GM18861 (cell line): ENCODE measurements at regions not wholly inside any gene's neighbourhood (a gene's known extent, or its start where the extent isn't known, plus 50 kb on each side); places are given as distances from the start of the nearest gene placed in this dataset.
"Not testable (repeated sequence)": the region's sequence is repeated elsewhere in the genome, so short reads cannot be mapped to it uniquely, and the experiment has no call there.

Source experiments
- ATAC-seq: cut with Tn5 transposase; IDR thresholded peaks from one replicate; pipeline ENCODE4 v1.9.1; 2021; ENCODE audit not compliant: unreplicated experiment

GRCh38 chr14:56351861-56352260 is 227.7 kb upstream of the TMEM260 start:
- no peak for ATAC-seq

DNA sequence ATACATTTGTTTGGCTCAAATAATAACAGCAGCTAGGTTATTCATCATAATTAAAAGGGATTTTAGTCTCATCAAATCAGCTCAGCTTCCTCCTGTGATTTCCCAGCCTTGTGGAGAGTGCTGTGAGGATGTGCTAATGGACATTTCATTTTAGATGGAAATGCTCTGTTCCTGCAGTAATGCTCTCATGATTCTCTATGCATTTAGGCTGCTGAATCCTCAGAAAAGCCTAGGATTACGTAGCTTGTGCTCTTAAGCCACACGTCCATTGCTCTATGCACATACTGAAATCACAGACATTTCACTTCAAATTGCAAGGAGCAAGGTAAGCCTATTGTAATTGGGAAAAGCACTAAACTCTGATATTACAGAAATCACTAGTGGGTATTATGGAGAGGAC is 226.6 kb upstream of the TMEM260 start:
- no peak for ATAC-seq

DNA sequence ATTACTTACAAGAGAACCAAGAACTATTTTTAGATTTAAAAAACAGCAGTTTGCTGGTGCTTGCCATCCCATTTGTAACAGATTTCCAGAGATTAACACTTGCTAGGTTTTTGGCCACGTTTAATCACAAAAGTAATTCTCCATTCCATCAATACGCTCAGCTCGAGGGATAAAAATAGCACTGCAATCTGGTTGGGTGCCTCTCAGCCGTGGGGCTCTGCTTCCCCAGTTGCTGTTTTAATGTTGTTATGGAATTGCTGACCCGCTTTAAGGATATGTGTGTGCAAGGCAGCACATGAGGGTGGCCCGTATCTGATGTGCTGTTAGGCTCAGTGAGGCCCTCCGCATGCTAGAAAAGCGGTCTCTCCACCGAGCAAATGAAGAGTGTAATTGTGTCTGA is 222.2 kb upstream of the TMEM260 start:
- no peak for ATAC-seq

DNA sequence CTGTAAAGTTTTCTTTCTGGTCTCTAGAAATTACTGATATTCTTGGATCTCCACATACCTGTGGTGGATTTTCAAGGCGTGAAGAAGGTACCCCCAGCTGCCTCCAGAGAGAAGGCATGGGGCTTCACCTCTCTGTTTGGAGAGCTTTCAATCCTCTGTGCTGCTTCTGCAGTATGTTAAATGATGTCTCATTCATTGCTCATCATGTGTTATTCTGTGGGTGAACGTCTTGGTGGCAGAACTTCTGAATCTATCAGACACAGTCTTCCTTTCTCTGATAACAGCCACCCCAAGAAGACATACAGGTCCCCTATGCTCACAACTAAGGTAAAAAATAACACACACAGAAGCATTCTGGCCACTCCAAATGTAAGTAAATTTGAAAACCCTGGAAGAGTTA is 221.3 kb upstream of the TMEM260 start:
- ATAC-seq: no peak

GRCh38 chr14:56358851-56359614 is 220.6 kb upstream of the TMEM260 start:
- ATAC-seq: no peak

- ATAC-seq: not testable (repeated sequence)
Measured at GRCh38 chr14:56365663-56366062, 213.9 kb upstream of the TMEM260 start.

DNA sequence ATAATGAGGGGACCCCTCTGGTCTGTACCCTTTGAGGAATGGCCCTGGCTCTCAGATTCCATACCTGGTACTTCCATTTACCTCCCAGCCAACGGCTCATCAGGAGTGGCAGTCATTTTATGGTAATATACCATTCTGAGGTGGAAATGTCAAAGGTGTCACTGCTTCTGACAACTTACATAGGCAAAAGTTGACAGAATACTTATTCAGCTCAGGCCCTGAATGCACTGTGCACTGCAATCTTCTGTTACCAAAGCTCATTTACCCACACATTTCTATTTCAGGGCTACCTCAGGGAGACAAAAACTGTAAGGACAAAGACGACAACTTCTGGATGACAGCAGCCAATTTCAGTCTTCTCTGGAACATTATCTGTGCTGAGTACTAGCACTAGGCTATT is 212.2 kb upstream of the TMEM260 start:
- ATAC-seq: no peak

DNA sequence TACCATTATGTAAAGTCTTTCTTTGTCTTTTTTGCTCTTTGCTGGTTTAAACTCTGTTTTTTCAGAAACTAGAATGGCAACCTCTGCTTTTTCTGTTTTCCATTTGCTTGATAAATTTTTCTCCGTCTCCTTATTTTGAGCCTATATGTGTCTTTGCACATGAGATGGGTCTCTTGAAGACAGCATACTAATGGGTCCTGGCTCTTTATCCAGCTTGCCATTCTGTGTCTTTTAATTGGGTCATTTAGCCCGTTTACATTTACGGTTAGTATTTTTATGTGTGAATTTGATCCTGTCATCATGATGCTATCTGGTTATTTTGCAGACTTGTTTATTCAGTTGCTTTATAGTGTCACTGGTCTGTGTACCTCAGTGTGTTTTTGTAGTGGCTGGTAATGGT is 207.9 kb upstream of the TMEM260 start:
- no peak for ATAC-seq

DNA sequence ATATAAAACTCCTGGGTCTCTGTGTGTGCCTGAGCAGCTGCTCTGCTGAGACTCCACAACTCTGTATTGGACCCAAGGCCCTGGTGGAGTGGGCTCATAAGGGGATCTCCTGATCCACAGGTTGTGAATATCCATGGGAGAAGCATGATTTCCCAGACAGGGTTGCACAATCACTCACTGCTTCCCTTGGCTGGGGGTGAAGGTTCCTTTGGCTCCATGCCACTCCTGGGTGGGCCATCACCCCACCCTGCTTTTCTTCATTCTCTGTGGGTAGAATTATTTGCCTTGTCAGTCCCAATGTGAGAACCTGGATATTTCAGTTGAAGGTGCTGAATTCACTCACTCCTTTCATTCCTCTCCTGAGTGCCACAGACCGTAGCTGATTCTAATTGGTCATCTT is 205.2 kb upstream of the TMEM260 start:
- ATAC-seq: no peak

- ATAC-seq: no peak
Measured at GRCh38 chr14:56378046-56378445, 201.6 kb upstream of the TMEM260 start.

DNA sequence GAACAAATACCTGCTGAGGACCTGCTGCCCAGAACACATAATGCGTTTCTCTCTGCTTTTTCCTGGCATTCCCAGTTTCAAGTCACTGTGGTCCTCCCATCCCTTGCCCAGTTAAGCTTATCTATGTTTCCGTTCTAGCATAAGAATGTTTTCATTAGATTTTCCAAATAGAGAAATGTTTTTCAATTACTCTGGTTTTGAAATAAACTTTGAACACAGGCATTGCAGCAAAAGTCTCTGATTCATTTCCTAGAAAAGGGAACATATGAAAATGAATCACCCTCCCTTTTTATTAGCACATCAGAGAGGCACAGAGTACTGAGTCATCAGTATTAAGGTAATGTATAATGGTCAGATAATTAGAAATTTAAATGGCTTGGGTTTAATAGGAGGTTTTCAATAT is 201.1 kb upstream of the TMEM260 start:
- no peak for ATAC-seq

GRCh38 chr14:56379956-56380355 is 199.6 kb upstream of the TMEM260 start:
- no peak for ATAC-seq

- ATAC-seq: no peak
Measured at GRCh38 chr14:56386024-56386423, 193.6 kb upstream of the TMEM260 start.

DNA sequence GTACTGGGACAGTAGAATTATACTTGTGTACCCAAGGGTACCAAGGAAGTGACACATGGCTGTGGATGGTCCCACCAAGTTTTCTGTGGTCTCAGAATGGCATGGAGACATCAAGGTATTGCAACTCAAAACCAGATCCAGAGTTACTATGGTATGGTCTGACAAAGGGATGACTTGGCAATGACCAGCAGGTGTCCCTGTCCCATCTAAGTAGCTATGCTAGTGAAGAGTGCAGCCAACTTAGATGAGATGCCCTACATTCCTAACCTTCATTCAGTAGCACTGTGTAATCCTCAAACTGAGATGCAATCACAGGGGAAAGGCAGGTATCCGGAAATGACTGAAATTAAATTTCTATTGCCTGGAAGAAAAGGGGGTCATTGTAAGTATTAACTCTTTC is 188.7 kb upstream of the TMEM260 start:
- ATAC-seq: no peak

DNA sequence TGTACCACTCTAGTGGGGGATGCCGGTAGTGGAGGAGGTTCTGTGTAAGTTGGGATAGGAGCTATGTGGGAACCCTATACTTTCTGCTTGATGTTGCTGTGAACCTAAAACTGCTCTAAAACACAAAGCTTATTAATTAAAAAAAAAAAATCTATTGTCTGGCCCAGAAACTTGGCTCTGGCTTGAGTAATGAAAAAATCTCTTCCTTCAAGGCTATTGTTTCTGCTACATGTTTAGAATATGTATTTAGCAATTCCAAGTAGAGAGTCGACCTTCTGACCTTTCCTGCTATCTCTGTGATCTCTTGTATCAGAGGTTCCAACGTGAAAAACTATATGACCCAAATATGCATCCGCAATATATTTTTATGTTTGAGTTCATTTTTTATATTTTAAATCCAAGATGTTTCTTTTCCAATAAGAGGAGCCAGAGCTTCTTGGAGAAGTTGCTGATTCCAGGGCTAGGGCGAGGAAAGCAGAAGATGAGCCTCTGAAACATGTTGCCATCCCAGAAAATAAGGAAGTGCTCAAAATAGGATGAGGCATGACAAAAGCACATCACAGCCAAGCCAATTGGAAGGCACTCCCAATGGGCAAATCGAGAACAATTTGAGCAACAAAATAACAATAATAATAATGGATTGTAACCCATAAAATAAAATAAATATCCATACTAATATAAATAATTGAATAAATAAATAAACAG is 184.6 kb upstream of the TMEM260 start:
- ATAC-seq: no peak

DNA sequence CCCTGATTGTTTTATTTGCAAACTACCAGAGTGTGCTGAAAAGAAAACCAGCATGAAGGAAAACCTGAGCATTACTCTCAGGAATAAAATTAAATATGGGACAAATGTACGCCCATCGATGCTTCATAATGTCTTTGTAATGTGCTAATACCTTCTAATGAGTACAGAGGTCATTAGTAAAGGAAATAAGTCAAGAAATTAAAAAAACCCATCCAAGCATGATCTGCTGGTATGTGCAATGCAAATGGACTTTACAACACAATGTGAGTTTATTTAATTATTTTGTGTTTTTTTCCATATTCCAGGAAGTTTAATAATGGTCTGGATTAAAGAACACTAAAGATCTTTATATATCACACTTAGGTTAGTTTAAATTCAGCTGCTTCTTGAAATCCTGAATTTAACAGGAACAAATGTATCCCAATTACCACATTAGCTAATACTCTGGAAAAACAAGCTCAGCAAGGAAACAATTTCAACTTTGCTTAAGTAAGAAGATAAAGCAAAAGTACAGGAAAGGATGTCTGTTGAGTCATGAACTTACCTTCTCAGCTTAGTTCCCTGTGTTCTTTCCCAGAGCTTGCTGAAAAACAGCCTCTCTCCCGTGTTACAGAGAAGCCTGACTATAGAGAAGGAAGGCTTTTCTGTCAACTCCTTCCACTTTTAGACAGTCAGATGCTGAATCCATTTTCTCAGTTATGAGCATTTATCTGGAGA is 179.3 kb upstream of the TMEM260 start:
- no peak for ATAC-seq

DNA sequence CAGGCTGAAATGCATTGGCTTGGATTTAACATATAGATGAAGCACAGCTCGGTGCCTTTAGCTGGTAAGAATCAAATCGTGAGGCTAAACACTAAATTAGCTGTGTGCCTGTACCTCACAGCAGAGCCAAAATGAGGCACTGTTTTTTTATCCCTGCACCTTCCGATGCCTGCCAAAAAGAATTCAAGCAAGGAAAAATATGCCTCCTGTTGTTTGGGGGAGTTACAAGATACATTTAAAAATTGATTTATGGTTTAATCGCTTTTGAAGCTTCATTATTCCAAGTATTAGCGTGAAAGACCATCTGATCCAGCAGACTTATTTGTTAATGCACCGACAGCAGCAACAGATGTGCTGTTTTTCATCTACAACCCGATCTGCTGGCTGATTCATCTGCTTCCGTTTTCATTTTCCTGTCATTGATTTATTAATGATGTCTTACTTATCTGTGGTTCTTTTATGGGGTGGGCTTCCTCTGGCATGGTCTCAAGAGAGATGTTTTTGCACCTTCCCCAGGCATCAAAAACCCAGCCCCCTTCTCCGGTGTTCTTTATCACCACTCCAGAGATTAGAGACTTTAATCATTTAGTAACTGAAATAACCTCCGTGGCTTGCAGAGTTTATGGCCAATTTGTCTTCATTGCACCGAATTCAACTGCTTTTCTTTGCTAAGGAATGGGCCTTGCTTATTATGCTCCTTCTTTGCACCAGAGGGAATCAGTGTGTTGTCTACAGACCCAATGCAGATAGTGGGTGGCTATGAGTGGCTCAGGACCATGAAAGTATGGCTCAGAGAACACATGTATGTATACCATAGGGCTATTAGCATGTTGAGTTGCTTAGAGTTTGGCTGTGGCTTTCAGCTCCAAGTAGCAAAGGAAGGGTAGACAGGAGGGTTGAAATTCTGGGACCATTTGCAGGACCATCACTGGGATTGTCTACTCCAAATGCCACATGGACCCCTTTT is 166.8 kb upstream of the TMEM260 start:
- no peak for ATAC-seq

DNA sequence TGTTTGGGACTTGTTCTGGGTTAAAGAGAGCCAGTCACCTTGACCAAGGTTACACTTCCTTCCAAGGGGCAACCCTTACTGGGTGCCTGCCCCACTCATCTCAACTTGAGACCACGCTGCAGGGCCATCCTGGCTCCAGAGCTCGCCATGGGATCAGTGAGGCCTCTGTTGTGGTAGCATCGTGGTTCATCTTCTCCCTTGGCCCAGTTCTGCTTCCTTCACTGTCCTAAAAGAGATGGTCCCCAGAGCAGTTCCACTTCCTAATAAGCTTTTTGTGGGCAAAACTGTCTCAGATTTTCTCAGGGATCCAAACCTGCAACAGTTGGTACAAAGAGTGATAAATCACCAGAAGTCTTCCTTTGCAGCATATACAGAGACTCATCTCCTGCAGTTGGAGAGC is 165.9 kb upstream of the TMEM260 start:
- no peak for ATAC-seq

GRCh38 chr14:56414236-56414635 is 165.4 kb upstream of the TMEM260 start:
- no peak for ATAC-seq

- ATAC-seq: no peak
Measured at GRCh38 chr14:56416213-56416612, 163.4 kb upstream of the TMEM260 start.

- ATAC-seq: no peak
Measured at GRCh38 chr14:56417173-56417572, 162.4 kb upstream of the TMEM260 start.
